ENCODE measurements at regions not wholly inside any gene's neighbourhood (a gene's known extent, or its start where the extent isn't known, plus 50 kb on each side); places are given as distances from the start of the nearest gene placed in this dataset.

GRCh38 chr12:58378028-58378427 is 436.7 kb downstream of the ATP23 start:
- Histone ChIP-seq H3K4me3 (no peak overlapping the region), H3K36me3 (no peaks in the 10 kb centered on the region), H3K27me3 (replicated peaks in 1 of 7) (no peaks in the 10 kb centered on the region), H3K27ac (no peak overlapping the region), H3K9me3 (no peaks in the 10 kb centered on the region), H3K4me1 (no peaks in the 10 kb centered on the region)
- 85 to 99% (median 94%) methylated on average over 2 of the region's 2 CpGs for WGBS, 5 donors
- TF ChIP-seq POLR2AphosphoS5 (IDR thresholded peaks at IDR 0.05) (no peak), POLR2A (IDR thresholded peaks at IDR 0.05) (no peak), CTCF (IDR thresholded peaks at IDR 0.05 in 8 of 11, conservative IDR thresholded peaks at IDR 0.05 in 3 of 11) (no peak)
- DNase-seq: no peak
- intact Hi-C loops (cut with DNase I; ENCODE audit: low total_unique reads): no loop called here

GRCh38 chr12:58381546-58381945 is 440.2 kb downstream of the ATP23 start:
- 81 to 88% (median 84%) methylated on average over 6 of the region's 6 CpGs for WGBS, 5 donors
- TF ChIP-seq CTCF (IDR thresholded peaks at IDR 0.05 in 8 of 11, conservative IDR thresholded peaks at IDR 0.05 in 3 of 11) (no peak), POLR2A (IDR thresholded peaks at IDR 0.05) (no peak), POLR2AphosphoS5 (IDR thresholded peaks at IDR 0.05) (no peak)
- no peak overlapping the region for H3K27ac ChIP-seq

GRCh38 chr12:58384196-58384595 is 442.8 kb downstream of the ATP23 start:
- intact Hi-C loops (cut with DNase I; ENCODE audit: low total_unique reads): no loop called here

More at GRCh38 chr12:58381546-58381945, 440.2 kb downstream of the ATP23 start:
- H3K4me3 ChIP-seq: no peak overlapping the region
- intact Hi-C loops (cut with DNase I; ENCODE audit: low total_unique reads): no loop called here
- H3K4me1 ChIP-seq: no peaks in the 10 kb centered on the region
- DNase-seq: no peak
- no peaks in the 10 kb centered on the region for H3K9me3 ChIP-seq
- H3K36me3 ChIP-seq: no peaks in the 10 kb centered on the region
- peaks cover 0 to 9% (median 0%) of the 10 kb centered on the region in 7 donors for H3K27me3 ChIP-seq (replicated peaks in 1 of 7)

GRCh38 chr12:58386136-58386535 is 444.8 kb downstream of the ATP23 start:
- 72 to 89% (median 82%) methylated on average over 2 of the region's 2 CpGs for WGBS, 5 donors
- Histone ChIP-seq H3K4me3 (no peak overlapping the region), H3K4me1 (no peaks in the 10 kb centered on the region), H3K27me3 (replicated peaks in 1 of 7) (peaks cover 0 to 9% (median 0%) of the 10 kb centered on the region in 7 donors), H3K36me3 (no peaks in the 10 kb centered on the region), H3K9me3 (no peaks in the 10 kb centered on the region), H3K27ac (no peak overlapping the region)
- TF ChIP-seq CTCF (IDR thresholded peaks at IDR 0.05 in 8 of 11, conservative IDR thresholded peaks at IDR 0.05 in 3 of 11): no peak
- TF ChIP-seq POLR2A (IDR thresholded peaks at IDR 0.05): no peak
- no peak for TF ChIP-seq POLR2AphosphoS5 (IDR thresholded peaks at IDR 0.05)
- intact Hi-C loops (cut with DNase I; ENCODE audit: low total_unique reads): no loop called here
- no peak for DNase-seq

More at GRCh38 chr12:58384196-58384595, 442.8 kb downstream of the ATP23 start:
- Histone ChIP-seq H3K4me3 (no peak overlapping the region), H3K27ac (no peak overlapping the region), H3K9me3 (no peaks in the 10 kb centered on the region), H3K4me1 (no peaks in the 10 kb centered on the region), H3K27me3 (replicated peaks in 1 of 7) (peaks cover 0 to 9% (median 0%) of the 10 kb centered on the region in 7 donors), H3K36me3 (no peaks in the 10 kb centered on the region)
- WGBS, 5 donors: 55 to 90% (median 67%) methylated on average over 1 of the region's 1 CpG
- TF ChIP-seq POLR2A (IDR thresholded peaks at IDR 0.05): no peak
- TF ChIP-seq POLR2AphosphoS5 (IDR thresholded peaks at IDR 0.05): no peak
- TF ChIP-seq CTCF (IDR thresholded peaks at IDR 0.05 in 8 of 11, conservative IDR thresholded peaks at IDR 0.05 in 3 of 11): no peak
- no peak for DNase-seq

Data from spleen (tissue), 11 donors.